HK-2 (cell line): ENCODE measurements at regions not wholly inside any gene's neighbourhood (a gene's known extent, or its start where the extent isn't known, plus 50 kb on each side); places are given as distances from the start of the nearest gene placed in this dataset.

Source experiments
- DNase-seq: peaks from one replicate; pipeline ENCODE4 v3.0.0-alpha.2; 2018; ENCODE audit not compliant: unreplicated experiment

DNA sequence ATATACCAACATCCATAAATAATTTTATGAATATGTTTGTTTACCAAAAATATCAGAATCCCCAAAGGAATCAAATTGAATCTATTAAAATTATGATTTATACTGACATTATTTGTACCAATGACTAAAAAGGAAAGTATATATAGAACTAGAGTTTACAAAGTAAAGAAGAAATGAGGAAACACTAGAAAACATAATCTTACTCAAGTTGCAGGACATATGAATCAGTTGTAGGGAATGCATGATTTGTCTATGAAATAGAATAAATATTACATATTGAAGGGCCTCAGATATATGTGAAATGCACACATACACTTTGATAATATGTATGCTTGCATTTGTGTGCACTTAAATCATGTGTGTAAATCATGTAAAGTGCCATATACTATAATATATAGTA is 1466.4 kb downstream of the EFNB2 start:
- no peak for DNase-seq

DNA sequence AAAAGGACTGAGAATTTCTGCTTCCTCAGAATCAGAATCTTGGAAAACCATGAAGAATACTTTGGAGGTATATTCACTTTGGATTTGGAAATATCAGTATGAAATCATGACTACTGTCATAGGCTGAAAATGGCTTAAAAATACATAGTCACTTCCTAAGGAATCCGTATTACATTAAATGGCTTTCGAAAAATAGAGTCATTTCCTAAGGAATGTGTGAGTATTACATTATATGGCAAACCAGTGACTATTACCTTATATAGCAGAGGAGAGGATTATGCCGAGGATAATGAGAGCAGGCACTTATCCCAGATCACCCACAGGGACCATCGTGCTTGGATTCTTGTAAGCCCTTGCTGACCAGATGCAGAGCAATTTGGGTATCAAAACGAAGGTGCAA is 1471.8 kb downstream of the EFNB2 start:
- DNase-seq = no peak

DNA sequence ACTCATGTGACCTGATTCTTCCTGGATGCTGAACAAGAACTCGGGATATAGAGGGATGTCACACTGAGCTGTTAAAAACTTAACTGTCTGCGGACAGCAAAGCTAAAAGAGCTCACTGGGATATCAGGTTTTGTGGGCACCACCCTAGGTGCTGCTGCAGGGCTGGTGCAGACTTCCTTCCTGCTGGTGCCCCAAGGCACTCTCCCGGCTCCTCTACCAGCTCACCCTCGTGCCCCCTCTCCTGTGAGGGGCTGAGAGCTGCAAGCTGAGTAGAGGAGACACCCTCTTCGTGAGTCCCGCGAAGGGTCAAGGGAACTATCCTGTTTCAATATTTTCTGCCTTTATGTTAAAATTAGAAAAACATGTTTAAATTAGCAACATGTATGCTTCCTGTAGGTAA is 1475.7 kb downstream of the EFNB2 start:
- no peak for DNase-seq

DNA sequence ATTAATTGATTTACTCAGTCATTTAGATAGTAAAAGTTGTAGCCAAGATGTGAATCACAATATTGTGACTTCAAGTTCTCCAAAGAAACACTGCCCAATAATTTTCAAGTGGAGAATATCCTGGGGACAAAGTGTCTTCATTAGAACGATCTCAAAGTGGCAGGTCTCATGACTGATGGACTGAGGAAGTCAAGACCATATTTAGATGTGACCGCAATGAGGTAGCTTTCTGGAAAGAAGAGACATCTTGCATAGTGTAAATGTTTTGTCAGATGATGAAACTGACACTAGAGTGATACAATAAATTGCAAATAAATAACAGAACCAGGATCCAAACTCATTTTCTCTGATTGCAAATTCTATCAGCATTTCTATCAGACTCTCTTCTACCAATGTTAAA is 1476.9 kb downstream of the EFNB2 start:
- no peak for DNase-seq

DNA sequence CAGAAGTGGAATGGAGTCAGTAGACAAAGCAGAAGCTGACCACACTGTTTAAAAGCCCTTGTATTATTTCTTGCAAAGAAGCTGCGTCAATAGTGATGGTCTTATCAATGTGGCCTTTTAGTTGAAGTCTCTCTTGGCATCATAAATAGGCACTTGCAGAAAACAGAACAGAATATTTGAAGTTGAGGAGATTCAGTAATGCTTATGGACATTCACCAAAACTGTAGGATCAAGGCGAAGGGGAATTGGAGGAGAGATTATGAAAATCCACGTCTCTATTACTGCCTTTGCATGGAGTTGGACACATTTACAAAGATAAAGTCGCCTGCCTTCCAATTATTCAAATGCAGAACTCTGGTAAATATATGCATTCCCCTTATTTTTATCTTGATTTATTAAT is 1482.8 kb downstream of the EFNB2 start:
- DNase-seq = no peak

DNA sequence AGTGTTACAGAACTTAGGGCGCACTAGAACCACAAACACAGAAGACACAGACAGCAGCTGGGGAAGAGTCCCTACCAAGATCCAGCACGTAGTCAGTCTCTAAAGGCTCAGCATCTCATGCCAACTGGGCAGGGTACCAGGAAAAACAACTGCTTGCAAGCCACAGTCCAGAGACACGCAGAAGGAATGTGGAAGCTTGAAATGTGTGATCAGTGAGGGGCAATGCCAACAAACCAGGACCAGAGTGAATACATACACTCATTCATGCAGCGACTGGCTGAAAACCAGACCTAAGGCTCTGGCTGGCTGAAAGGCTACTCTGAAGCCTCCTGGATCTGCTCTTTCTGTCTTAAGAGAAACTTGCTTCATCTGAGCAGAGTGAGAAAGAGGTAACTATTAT is 1484.8 kb downstream of the EFNB2 start:
- DNase-seq = no peak

DNA sequence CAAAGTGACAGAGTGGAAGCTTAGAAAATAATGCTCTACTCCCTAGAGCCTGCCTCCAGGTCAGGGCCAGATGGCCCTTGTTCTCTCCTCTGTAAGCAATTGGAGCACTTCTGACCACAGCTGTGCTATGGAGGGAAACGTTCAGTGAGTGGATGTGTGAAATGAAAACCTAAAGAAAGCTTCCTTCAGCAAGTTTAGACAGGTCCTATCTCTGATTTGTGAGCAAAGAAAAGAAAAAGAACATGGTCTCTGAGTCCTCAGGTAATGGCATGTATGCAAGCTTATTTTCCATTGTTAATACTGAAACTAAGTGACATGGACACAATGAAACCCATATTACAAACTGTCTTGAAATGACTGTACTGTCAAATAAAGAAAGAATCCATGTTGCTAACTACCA is 1486.8 kb downstream of the EFNB2 start:
- no peak for DNase-seq

DNA sequence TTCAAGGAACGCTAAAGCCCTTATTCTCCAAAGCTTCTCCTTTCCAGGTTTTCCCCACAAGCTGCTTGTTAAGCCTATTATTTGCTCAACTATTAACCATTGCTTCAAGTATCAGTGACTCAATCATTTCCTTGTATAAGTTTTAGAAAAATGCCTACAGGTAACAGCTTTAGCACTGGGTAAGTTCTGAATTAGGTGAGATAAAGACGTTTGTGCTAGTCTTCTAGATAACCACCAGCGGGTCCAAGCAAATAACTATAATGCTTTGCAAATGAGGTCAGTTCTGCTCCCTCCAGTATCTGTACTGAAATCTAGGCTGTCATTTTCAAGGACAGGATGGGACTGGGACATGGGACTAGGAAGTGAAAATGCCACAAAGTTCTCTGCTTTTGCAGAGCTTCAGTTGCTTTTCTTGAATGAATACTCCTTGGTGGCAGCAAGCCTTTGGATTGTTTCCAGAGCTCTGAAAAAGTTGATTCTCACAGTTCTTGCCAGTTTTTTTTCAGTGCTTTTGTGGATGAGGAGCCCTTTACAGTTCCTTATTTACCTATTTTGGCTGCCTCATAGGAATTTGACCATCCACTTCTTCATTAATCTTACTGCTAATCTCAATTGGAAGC is 1487.7 kb downstream of the EFNB2 start:
- DNase-seq = no peak

DNA sequence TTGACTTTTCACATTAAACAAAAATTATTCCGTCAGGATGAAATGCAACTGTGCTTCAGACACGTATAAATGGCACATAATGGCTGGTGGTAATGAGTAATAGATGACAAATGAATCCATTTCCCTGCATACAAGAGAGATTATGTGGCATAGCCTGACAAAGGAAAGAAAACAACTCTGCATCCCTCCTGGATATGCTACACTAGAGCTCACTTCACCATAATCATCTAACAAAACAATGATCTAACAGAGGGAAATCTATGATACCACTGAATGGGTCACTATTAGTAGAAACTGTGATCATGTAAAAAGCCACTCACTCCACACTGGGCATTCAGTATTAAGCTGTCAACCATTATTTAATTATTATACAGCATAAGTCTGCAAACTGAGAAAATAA is 1498.4 kb downstream of the EFNB2 start:
- DNase-seq = no peak

DNA sequence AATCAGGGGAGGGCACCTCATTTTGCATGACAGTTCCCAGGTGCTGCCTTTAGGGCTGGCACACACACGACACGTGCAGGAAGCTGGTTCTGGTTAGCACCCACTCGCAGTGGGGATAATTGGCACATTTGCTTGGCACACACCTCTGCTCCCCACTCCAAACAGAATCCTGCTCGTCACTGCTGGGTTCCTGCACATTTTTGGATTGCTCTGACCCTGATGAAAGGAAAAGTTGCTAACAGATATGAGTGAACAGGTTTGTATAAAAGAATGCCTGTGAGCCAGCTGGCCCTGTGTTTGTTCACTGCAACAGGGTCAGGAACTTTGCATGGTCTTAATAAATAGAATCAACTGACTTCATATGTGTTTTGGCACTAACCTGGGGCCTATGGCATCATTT is 1500.4 kb downstream of the EFNB2 start:
- no peak for DNase-seq

DNA sequence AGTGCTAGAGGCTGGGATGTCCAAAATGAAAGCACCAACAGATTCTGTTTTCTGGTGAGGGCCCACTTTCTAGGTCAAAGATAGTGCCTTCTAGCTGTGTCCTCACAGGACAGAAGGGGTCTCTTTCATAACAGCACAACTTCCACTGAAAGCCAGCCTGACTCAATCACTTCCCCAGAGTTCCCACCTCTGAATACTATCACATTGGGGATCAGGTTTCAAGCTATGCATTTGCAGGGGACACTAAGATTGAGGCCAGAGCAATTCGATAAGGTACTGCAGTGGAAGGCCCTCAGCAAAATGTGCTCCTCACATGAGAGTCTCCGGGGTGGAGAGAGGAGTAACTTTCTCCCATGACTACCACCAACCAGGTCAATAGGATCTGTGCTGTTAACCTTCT is 1501.5 kb downstream of the EFNB2 start:
- DNase-seq = no peak

DNA sequence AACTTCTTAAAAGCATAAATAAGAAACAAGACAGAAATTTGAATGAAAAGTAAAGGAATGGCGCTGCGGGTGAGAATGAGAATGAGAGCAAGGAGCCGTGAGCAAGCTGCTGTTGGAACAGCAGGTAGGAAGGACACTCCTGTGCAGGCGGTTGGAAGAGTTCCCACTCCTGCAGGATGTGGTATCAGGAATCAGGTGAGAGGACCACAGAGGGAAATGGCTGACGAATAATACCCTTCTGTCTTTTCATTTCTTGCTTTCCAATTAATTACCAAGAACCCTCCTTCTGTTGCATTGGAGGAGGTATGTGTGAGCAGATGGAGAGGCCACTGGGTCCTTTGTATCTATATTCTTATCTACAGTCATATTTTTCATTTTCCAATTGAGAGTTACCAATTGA is 1504.2 kb downstream of the EFNB2 start:
- DNase-seq = no peak

DNA sequence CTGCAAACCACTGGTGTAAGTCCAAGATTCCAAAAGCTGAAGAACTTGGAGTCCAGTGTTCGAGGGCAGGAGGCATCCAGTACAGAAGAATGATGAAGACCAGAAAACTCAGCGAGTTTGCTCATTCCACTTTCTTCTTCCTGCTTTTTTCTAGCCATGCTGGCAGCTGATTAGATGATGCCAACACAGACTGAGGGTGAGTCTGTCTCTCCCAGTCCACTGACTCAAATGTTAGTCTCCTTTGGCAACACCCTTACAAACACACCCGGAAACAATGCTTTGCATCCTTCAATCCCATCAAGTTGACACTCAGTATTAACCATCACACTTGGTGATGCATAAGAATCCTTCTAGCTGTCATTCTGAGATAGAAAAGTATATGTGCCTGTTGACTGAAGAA is 1504.6 kb downstream of the EFNB2 start:
- no peak for DNase-seq

DNA sequence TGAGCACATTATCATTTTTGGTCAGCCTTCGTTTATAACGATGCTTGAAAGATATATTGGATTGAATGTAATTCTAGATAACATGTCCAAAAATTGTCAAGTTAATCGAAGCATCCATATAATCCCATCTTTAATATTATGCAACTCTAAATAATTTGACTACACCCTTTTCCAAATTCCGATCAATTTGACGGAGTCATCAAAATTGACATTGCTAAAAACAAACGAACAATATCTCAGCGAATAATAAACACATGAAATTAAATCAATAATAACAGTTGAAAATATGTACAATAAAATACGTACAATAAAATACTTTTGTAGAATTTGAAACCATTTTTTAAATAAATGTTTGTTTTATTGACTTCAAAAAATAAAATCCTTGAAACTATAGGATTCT is 1516.4 kb downstream of the EFNB2 start:
- no peak for DNase-seq

DNA sequence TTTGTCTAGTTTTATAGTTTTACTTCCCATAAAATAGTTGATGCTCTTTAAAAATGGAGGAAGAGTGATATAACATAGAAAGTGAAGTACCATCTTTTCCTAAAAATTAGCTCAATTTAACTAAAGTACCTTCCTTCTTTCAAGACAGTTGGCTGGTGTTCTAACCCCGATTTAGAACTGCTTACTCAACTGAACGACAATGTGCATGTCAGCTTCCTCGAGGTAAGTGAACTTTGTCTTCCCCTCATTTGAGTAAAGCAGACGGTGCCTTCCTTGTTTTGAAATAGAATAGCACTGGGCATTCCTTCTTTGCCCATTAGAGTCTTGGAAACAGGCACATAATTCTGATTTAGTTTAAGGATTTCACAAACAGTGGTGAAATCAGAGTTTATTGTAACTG is 1519.2 kb downstream of the EFNB2 start:
- DNase-seq = no peak

DNA sequence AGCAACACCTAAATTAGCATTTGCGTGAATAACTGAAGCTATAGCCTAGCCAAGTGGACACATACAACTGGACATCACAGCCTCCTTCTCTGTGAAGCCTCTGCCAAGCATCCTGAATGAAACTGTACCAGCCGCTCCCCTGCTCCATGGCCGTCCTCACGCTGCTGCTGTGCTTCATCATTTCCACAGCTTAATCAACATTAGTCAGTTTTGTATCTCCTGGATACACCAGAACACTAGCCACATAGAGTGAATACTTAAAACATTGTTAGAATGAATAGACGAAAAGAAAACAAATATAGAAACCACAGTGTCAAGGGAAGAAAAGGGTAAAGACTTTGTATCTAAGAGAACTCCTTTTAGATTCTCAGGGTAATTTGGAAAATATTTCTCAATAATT is 1526.9 kb downstream of the EFNB2 start:
- no peak for DNase-seq

DNA sequence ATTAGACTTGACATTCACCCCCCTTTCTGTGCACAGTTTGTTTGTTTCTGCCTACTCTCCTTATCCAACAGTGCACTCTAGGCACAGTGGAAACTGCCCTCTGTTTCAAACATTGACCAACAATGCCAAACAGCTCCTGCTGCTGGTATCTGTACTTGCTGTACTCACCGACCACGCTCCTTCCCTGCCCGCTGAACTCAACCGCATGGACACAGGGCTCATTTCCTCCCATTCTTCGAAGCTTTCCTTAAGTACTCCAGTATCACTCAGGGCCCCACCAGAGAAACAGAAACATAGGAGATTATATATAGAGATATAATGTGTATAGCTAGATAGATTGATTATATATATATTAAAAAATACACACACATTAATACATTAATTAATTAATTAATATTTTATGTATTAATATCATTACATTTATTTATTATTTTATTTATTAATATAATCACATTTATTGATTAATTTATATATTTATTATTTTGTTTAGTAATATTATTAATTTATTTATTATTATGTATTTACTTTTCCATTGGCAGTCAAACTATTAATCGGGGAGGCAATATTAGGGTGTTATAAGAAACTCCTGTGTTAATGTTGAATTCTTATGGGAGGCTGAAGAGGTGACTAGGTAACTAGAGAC is 1528.2 kb downstream of the EFNB2 start:
- no peak for DNase-seq

DNA sequence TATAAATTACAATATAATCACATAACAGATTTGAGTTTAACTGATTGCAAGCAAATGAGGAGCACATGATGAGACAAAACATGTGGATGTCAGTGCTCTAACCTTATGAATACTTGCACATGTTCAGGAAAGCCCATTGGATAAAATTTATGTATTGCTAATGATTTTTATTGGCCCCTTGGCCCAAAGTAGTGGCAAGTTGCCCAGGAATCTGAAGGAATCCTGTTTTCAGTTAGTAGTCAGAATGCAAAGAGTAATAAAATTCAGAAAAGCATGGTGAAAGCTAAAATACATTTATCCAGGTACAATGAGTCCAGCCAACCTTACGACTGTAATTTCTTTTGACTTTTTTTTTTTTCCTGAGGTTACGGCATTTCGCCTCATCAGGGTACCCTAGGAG is 1539.4 kb downstream of the EFNB2 start:
- no peak for DNase-seq

DNA sequence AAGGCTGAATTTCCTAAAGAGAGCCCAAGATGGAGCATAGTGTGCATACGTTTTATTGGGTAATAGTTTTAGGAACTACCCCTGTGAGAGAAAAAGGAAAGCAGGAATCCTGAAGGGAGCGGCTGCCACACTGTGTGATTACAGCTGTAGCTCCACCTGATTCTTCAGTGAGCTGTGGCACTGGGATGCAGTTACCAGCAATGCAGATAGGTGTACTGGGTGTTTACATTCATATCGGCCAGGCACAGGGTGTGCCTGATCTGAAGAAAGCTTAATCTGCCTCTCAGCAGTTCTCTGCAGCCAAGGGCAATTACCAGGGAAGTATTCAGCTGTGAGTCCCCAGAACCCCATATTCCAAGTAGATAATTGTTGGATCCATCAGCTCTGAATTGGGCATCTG is 1541.8 kb downstream of the EFNB2 start:
- DNase-seq = no peak

DNA sequence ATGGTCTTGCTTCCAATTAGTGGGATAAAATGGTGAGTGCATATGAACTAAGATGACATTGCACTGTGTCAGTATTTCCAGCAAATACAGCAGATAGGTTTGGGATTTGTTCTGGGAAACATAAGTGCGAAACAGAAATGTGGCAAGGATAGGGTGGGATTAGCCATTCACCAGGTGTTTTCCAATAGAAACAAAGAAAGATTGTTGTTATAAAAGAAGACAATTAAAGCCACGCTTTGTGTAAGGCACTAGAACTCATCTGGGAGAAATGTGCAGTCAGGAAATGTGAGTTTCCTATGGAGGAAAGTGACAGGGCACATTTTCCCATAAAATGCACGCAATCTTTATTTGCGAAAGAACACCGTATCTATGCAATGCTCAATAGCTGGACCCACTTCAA is 1547.8 kb downstream of the EFNB2 start:
- DNase-seq = no peak

DNA sequence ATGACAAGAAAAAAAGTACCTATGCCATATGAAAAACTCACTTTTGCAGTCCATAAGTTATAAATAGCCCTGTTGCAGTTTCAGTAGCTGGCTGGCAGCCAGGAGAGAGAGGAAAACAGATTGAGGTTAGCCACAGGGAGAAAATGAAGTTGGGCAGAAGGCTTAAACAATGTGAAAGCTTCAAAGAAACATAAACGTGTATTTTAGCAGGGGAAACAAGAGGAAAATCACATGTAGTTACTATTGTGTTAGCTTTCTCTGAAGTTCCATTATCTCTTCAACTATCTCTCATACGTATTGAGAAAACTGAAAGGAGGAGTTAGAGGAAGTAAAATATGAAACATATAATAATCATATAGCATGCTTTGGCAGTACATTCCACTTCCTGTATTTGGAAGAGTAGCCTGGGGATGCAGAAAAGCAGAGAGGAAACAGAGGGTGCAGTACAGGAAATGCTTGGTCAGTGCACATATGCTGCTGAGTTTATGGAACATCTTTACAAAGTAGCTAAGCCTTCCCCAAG is 1551.1 kb downstream of the EFNB2 start:
- no peak for DNase-seq

DNA sequence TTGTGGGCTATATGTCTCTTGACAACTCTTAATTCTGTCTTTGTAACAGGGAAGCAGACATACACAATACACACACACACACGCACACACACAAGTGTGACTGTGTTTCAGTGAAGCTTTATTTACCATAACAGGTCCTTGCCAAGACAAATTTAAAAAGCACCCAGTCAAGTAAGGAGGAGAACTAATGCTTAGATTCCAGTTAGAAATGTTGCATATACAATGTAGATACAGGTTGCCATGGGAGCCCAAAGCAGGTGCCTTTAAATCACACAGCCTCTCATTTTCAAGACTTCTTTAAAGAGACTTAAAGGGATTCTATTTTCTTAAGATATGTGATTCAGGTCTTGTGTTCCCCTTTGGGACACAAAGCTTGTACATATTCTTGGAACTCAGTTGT is 1551.9 kb downstream of the EFNB2 start:
- no peak for DNase-seq

DNA sequence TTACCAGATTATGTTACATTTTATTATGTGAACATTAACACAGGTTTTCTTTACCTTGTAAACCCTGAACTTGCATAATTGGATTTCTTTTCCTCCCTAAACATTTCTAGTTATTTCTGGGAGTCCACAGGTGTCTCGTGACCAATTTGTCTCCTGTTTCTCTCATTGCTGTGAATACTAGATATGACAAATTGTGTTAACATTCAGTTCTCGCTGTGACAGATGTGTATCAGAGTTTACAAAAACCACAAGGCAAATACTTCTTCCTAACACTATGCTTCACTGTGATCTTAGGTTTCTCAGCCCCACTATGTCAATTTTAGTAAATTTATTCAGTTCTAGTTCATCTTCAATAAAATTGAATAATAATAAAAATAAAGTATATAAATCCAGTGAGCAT is 1554.9 kb downstream of the EFNB2 start:
- no peak for DNase-seq
